Ammon's horn (tissue), 1 donor: ENCODE measurements at regions not wholly inside any gene's neighbourhood (a gene's known extent, or its start where the extent isn't known, plus 50 kb on each side); places are given as distances from the start of the nearest gene placed in this dataset.
"Not testable (repeated sequence)": the region's sequence is repeated elsewhere in the genome, so short reads cannot be mapped to it uniquely, and the experiment has no call there.

Experiments
- DNase-seq: peaks from one replicate; pipeline ENCODE4 v3.0.0-alpha.2; 2016; ENCODE audit warnings: low spot score

DNA sequence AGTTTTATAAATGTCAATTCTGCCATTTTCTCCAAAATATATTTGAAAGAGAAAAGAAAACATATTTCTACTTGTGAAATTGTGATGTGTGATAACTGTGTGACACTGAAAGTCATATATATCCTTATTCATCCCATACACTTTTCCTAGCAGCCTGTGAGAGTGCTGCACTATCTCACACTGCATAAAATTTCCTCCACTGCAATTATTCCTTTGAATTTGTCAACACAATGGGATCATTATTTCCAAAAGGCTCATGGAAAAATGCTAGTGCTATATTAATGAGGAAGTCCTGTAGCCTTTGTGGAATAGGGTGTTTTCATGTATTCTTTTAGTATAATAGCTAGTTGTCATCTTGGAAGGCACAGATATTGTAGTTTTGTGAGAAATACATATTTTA lies 504.1 kb downstream of the RPL10L start:
- no peak for DNase-seq

DNA sequence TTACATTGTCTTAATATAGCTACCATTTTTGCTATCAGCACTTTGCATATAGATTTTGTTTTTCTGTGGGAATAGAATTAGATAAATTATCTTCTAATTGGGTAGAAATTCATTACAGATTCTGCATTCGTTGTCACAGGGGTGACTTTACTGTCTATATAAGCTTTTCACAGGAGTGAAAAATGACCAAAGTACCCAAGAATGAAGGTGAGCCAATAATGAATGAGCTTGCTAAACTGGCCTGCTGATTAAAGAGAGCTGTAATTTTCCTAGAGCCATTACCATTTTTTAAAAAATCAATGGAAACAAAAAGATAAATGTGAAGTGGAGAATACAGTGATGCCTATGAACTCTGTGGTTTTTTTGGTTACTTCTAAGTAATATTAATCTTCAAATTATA lies 504.6 kb downstream of the RPL10L start:
- DNase-seq = no peak

GRCh38 chr14:46140445-46140844 lies 511.1 kb downstream of the RPL10L start:
- no peak for DNase-seq

- DNase-seq = no peak
Observed at GRCh38 chr14:46139649-46140048, 511.9 kb downstream of the RPL10L start.

- no peak for DNase-seq
Observed at GRCh38 chr14:46137786-46138185, 513.8 kb downstream of the RPL10L start.

DNA sequence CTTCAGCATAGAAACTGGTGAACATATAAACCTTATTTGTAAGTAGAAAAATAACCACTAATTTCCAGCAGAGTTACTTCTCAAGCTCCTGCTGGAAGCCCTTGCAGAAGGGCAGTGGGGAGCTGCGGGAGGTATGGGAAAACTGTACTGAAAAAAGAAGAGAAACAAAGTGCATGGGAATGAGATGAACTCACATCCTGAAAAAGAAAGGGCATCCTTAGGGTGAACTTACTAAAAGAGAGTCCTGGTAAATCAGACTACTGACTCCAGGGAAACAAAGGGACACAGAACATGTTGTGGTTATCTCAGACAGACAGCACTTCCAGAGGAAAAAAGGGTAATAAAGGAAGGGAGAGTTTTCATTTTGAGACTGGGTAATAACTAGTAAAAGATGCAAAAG lies 515.1 kb downstream of the RPL10L start:
- DNase-seq = no peak

- no peak for DNase-seq
Observed at GRCh38 chr14:46108228-46108627, 543.4 kb downstream of the RPL10L start.

DNA sequence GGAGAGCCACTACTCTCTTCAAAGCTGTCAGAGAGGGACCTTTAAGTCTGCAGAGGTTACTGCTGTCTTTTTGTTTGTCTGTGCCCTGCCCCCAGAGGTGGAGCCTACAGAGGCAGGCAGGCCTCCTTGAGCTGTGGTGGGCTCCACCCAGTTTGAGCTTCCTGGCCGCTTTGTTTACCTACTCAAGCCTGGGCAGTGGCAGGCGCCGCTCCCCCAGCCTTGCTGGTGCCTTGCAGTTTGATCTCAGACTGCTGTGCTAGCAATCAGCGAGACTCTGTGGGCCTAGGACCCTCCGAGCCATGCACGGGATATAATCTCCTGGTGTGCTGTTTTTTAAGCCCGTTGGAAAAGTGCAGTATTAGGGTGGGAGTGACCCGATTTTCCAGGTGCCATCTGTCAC lies 550.7 kb downstream of the RPL10L start:
- DNase-seq = not testable (repeated sequence)

GRCh38 chr14:46091819-46092218 lies 559.8 kb downstream of the RPL10L start:
- no peak for DNase-seq

- DNase-seq = no peak
Observed at GRCh38 chr14:46087604-46088003, 564.0 kb downstream of the RPL10L start.

DNA sequence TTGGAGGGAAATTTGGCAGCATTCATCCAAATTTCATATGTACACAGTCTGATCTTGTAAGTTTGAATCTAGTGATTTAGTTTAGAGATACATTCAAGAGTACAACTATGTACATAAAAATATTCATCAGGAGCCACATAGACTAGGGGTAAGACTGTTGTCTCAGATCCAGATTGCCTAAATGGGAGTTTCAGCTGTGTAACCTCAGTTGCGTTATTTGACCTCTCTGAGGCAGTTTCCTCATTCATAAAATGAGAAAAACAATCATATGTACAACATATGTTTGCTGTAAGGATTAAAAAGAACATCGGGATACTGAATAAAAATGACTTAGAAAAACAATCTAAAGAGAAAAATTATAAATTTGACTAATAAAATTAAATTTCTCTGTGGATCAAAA lies 577.5 kb downstream of the RPL10L start:
- no peak for DNase-seq

DNA sequence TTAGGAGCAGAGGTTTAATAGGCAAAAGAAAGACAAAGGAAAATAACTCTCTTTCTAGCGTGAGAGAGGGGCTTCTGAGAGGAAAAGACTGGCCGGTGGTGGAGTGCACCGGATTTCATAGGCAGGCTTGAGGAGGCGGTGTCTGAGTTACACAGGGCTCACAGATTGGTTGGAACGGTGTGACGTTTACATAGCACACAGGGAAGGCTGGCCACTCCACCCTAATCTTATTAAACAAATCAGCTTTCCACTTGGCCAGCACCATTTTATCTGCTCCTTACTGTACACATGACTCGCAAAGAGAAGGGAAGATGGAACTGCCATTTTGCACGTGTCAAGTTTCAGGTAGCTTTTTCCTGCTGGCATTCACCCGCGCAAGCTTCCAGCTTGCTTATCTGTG lies 587.7 kb downstream of the RPL10L start:
- DNase-seq = no peak

- DNase-seq = no peak
Observed at GRCh38 chr14:46058964-46059563, 592.5 kb downstream of the RPL10L start.

- DNase-seq = no peak
Observed at GRCh38 chr14:46057799-46058198, 593.8 kb downstream of the RPL10L start.

- DNase-seq = peak; percentile 18
Observed at GRCh38 chr14:46054526-46054925, 597.1 kb downstream of the RPL10L start.

GRCh38 chr14:46053221-46053620 lies 598.4 kb downstream of the RPL10L start:
- no peak for DNase-seq

GRCh38 chr14:46051796-46052195 lies 599.8 kb downstream of the RPL10L start:
- DNase-seq = no peak

GRCh38 chr14:46048127-46048526 lies 603.5 kb downstream of the RPL10L start:
- no peak for DNase-seq

DNA sequence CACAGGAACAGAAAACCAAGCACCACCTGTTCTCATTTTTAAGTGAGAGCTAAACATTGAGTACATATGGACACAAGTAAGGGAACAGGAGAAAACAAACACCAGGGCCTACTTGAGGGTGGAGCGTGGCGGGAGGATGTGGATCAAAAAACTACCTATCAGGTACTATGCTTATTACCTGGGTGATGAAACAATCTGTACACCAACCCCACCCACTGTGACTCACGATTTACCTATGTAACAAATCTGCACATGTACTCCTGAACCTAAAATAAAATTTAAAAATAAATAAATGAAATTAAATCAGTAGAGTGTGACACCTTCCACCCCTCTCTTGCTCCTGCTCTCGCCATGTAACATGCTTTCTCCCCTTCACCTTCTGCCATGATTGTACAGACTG lies 615.5 kb downstream of the RPL10L start:
- DNase-seq = no peak

DNA sequence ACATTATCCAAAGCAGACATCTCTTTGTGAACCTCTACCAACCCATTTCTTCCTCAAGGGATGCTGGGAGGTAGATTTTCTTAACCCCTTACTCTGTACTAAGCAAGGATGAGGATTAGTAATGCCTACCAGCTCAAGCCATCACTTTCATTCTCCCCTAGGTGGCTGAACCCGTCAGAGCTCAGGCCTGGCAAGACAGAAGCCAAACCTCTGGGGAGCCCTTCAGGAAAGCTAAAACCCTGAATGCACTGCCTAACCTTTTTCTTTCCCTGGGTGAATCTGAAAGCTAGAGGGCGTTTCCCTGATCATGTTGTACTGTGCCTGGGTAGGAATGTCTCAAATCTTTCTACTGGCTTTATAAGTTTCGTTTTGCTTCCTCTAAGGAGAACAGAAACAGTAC lies 617.3 kb downstream of the RPL10L start:
- no peak for DNase-seq

GRCh38 chr14:46018846-46019420 lies 632.6 kb downstream of the RPL10L start:
- DNase-seq = no peak

- DNase-seq = no peak
Observed at GRCh38 chr14:46008348-46008747, 643.2 kb downstream of the RPL10L start.

GRCh38 chr14:45998554-45998953 lies 653.0 kb downstream of the RPL10L start:
- DNase-seq = no peak

- no peak for DNase-seq
Observed at GRCh38 chr14:45990252-45990651, 661.3 kb downstream of the RPL10L start.
